GM10266 (cell line): ENCODE measurements at regions not wholly inside any gene's neighbourhood (a gene's known extent, or its start where the extent isn't known, plus 50 kb on each side); places are given as distances from the start of the nearest gene placed in this dataset.
"Not testable (repeated sequence)": the region's sequence is repeated elsewhere in the genome, so short reads cannot be mapped to it uniquely, and the experiment has no call there.

Experiments
- DNase-seq: peaks from one replicate; pipeline ENCODE4 v3.0.0; 2012; ENCODE audit errors: extremely low spot score
- TF ChIP-seq, protein P1 (sequence below): IDR thresholded peaks from 2 replicates; pipeline ENCODE4 v1.5.1; 2012; ENCODE audit warnings: mild to moderate bottlenecking, low read depth; ENCODE audit not compliant: control insufficient read depth, insufficient read depth; ENCODE audit errors: missing control alignments

- no peak for DNase-seq
- TF ChIP-seq, protein P1, sequence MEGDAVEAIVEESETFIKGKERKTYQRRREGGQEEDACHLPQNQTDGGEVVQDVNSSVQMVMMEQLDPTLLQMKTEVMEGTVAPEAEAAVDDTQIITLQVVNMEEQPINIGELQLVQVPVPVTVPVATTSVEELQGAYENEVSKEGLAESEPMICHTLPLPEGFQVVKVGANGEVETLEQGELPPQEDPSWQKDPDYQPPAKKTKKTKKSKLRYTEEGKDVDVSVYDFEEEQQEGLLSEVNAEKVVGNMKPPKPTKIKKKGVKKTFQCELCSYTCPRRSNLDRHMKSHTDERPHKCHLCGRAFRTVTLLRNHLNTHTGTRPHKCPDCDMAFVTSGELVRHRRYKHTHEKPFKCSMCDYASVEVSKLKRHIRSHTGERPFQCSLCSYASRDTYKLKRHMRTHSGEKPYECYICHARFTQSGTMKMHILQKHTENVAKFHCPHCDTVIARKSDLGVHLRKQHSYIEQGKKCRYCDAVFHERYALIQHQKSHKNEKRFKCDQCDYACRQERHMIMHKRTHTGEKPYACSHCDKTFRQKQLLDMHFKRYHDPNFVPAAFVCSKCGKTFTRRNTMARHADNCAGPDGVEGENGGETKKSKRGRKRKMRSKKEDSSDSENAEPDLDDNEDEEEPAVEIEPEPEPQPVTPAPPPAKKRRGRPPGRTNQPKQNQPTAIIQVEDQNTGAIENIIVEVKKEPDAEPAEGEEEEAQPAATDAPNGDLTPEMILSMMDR: no peak
Observed at GRCh38 chr4:101695176-101695575, 95.4 kb upstream of the BANK1 start.

GRCh38 chr4:101694403-101694802 lies 96.1 kb upstream of the BANK1 start:
- DNase-seq: not testable (repeated sequence)

- TF ChIP-seq, protein P1: no peak
- DNase-seq: peak; percentile 5
Observed at GRCh38 chr4:101693842-101694398, 96.6 kb upstream of the BANK1 start.

DNA sequence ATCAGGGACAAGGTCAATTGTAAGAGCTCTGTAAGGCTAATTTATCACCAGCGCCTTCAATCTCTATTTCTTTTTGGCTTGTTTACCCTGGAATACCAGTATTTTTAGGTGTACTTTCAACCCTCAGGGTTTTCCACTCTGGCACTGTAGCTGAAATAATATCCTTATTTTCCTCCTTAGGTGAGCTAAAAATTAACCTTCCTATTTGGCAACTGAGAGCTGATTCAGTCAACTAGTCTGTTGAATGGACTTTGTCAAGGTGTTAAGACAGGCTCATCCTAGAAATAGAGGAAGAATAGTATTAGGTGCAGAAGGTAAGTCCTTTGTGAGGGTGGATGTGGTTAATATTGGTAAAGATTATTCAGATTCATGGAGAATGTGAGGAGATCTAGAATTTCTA lies 101.3 kb upstream of the BANK1 start:
- DNase-seq: no peak
- TF ChIP-seq, protein P1: no peak

DNA sequence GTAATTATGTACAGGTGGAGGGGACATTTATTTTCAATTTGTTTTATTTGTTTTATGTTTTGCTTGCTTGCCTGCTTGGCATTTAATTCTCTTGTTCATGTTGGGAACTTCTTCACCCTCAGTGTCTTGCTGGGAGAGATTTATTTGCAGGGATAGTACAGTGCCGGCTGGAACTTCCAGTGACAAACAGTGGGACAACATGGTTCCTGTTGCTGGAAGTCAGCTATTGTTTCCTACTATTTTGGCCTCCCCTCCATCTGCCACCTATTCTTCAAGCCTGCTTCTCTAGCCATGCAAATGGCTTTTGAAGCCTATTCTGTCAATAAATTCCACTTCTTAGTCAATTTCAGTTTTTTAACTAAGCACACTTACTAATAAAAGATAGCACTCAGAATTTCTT lies 105.4 kb upstream of the BANK1 start:
- TF ChIP-seq, protein P1: no peak
- DNase-seq: no peak

DNA sequence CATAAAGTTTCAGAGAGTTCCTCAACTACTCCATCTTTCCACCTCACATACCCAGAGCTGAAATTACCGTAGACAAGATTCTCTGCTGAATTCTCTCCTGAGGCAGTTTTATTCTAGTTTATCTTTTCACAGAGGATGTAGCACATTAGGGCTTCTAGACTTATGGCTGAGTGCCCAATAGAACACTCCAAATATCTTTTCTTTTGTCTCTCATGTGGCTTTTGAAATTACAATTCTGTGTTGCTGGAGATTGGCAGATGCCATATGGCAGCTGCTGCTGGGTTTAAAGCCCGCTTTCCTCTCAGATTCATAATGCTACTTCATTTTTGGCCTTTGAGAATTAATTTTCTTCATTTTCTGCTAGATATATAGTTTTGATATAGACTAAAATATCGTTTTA lies 107.6 kb upstream of the BANK1 start:
- DNase-seq: no peak
- TF ChIP-seq, protein P1: no peak

GRCh38 chr4:101678180-101678579 lies 112.3 kb upstream of the BANK1 start:
- no peak for DNase-seq
- TF ChIP-seq, protein P1: no peak

DNA sequence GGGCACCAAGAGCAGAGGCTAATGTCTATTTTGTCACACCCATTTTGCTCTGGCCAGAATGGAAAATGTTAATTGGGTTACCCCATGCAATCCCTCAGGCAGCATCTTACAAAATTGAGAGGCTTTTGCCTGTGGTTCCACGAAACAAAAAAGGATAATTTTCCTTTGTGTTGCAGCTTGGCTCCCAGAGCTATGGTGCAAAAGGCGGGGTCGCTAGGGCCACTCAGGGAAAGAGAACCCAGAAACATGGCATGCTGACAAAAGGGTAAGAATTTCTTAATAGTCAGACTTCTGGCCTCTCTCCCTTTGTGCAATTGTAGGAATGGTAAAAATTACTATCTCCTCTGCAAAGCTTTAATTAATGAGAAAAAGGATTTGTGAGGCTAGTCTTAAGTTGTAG lies 119.6 kb upstream of the BANK1 start:
- TF ChIP-seq, protein P1: no peak
- DNase-seq: no peak
